UCSD-AML1 (cell line): ENCODE measurements at regions not wholly inside any gene's neighbourhood (a gene's known extent, or its start where the extent isn't known, plus 50 kb on each side); places are given as distances from the start of the nearest gene placed in this dataset.

Experiments used
- DNase-seq: peaks from one replicate; lab custom pipeline; 2025; ENCODE audit not compliant: unreplicated experiment; lab: John Stamatoyannopoulos, UW

DNA sequence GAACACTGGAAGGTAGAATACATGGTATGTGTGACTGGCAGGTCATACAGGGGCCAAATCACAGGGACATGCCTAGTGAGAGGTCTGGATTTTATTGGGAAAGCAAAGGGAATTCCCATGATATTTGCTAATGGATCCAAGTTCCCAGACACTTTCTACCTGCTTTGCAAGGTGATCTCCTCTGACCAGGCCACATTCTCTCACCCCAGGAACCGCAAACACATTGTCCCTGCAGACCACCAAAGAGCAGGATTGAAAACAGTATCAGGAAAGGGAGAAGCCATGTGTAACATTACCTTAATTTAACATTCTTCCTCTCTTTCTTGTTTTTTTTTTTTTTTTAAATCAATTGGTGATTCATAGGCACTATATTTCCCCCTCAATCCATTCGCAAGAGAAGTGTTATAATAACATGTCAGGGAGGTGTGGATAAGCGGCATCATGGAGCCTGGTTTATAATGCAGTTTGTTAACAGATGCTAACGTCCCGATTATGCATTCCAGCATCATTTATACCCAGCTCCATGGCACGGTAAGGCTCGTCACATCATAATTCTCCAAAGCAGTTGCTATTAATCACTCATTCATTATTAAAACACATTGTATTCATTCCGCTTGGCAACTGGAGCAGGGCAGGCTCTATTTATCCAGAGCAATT lies 155.1 kb upstream of the CCL2 start:
- DNase-seq, result no peak

DNA sequence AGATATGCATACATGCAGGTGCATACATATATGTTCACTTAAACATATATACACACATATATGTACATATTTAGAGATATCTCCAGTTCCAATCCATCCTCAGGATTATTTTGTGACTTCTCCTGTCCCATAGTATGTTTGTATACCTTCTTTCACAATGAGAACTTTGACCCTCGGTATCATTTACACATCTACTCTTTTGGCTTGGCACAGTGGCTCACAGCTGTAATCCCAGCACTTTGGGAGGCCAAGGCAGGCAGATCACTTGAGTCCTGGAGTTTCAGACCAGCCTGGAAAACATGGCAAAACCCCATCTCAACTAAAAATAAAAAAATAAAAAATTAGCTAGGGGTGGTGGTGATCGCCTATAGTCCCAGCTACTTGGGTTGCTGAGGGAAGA lies 148.1 kb upstream of the CCL2 start:
- no peak for DNase-seq

DNA sequence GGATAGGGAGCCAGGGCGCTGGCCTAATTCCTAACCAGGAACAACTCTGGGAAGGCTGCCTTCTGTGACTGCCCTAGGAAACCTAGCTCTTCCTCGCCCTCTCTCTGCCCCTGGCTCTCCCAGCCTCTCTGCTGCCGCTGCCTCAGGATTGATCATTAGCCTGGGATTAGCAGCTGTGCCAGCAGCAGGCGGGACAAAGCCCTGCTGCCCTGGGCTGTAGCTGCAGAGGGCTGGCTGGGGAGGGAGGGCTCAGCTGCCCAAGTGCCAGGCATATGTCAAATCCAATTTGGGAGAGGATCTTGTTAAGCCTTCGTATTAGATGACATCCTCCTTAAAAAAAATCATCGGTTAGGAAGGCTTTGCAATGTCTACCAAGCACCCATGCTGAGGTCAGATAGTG lies 144.8 kb upstream of the CCL2 start:
- DNase-seq, result no peak

DNA sequence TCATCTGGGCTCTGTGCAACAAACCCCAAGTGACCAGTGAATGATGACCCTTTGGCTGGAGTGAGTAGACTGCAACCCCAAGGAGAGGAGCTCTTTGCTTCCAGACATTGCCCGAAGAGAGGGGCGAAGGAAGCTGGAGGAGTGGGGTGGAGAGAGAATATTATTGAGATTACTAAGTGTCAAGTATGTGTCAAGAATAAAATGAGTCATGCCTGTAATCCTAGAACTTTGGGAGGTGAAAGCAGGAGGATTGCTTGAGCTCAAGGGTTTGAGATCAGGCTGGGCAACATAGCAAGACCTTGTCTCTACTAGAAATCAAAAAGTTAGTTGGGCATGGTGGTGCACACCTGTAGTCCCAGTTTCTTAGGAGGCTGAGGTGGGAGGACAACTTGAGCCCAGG lies 142.0 kb upstream of the CCL2 start:
- DNase-seq, result no peak

DNA sequence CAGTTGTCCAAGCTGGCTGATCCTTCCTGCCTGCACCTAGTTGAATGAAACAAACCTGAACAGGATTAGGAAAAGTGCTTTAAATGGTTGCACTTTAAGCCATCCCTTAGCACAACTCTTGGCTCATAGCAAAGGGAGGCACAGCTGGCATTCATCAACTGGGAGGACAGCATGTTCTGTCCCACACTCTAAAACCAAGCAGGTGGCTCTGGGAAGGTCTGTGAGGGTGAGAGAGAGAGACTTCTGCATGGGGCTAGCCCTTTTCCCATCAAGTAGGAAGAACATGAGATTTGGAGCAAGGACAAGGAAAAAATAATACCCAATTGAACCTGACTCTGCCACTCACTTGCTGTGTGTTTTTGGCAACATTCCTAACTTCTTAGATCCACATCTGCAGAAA lies 140.9 kb upstream of the CCL2 start:
- DNase-seq, result no peak

DNA sequence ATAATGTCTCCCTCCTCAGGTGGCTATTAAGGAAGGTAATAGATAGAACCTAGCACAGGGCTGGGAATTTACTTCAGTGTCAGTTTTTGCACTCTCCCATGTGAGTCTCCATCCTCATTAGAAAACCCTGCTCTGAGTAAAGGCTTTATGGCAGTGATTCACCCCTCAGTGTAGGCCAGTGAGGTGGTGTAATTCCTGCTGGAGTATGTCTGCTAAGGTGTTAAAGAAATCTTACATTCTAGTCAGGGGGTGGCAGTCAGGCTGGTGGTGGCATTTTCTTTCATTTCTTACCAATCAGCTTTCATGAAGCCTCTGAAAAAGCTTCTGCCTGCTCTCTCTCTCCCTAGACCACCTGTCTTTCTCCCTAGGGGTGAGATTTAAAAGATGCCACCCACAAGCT lies 138.8 kb upstream of the CCL2 start:
- no peak for DNase-seq

DNA sequence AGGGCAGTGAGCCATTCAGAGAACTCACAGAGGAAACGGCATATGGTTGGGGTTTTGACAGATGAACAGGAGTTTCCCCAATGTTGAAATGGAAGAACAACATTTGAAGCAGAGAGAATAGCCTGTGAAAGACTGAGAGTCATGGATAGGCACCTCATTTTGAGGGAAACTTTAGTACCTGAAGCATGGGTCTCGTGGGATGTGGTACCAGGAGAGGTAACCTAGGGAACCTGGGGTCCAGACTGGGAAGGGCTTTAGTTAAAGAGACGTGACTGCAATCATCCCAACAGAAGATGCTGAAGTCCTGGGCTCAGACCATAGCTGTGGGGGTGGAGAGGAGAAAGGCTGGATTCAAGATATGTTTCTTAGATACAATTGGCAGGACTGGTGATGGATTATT lies 137.8 kb upstream of the CCL2 start:
- no peak for DNase-seq

DNA sequence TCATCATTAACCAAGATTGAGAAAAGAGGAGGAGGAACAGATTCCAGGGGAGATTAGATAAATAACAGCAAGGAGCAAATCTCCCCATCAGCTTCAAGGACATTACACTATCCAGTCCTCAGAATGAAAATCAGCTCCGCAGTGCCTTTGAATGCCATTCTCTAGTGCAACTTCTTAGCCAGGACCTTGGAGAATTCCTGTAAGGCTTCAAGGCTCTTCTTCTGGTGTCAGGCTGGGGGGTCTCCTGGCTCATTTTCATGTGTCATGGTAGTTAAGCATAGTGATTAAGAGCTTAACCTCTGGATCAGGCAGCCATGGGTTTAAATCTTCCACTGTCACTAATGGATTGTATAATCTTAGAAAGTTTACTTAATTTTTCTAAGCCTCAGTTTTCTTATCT lies 137.3 kb upstream of the CCL2 start:
- no peak for DNase-seq

DNA sequence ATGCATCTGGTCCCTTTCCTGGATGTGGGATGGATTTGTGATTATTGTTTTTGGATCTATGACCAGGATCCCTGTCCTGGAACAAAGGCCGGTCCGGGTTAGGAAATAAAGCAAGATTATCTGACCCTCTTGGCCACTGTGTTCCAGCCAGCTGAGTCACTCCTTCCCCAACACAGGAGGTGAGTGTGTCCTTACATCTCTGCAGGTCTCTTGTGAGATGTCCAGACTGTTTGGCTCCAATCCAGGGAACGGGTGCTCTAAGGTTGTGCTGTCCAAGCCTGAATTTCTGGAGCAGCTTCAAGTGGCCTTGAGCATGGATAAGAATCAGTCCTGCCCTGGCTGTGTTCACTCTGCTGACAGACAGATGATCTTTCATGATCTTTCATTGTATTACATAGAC lies 136.5 kb upstream of the CCL2 start:
- no peak for DNase-seq

DNA sequence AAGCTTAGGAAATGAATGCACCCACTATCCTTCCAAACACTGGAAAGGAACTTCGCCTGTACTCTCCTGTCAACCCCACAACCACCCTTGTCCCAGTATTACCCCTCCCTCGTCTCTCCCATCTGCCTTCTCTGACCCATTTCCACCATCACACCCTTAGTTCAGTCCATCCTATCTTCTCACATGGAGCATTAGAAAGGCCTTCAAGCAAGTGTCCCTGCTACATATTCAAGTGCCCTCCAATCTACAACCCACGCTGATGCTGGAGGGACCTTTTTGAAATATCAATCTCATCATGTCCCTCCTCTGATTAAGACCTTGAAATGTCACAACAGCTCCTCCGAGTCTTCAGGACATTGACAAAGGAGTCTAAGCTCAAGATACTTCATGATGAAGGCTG lies 133.8 kb upstream of the CCL2 start:
- no peak for DNase-seq

DNA sequence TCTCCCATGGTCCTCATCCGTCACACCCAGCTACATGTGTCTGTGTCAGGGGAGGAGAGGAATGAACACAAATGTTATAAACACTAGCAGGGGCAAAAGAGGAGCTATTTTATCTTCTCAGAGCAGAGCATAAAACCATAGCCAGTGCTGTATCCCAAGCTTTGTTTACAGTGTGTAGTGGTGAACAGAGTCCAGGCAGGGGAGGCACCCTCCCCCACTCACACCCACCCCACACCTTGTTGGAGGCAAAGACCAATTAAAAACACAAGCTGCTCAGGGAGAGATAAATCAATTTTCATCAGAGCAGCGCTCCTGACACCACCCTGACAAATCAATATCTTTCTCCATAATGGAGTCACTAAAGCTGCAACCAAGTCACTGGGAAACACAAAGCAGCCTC lies 132.6 kb upstream of the CCL2 start:
- no peak for DNase-seq

DNA sequence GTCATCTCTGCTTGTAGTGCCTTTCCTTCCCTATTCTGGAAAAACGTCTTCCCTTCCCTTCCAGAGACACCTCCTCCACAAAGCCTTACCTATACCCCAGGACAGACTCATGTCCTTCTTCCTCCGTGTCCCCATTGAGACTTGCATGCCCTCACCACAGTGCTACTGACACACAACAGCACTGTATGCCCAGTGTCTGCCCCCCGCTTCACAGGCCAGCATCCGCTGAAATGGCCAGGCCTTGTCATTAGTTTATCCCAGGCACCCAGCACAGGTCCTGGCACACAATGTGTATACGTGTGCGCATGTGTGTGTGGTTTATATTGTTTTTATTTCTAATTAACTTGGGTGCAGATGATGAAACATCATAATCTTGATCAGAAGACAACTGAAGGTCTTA lies 130.1 kb upstream of the CCL2 start:
- DNase-seq, result no peak

DNA sequence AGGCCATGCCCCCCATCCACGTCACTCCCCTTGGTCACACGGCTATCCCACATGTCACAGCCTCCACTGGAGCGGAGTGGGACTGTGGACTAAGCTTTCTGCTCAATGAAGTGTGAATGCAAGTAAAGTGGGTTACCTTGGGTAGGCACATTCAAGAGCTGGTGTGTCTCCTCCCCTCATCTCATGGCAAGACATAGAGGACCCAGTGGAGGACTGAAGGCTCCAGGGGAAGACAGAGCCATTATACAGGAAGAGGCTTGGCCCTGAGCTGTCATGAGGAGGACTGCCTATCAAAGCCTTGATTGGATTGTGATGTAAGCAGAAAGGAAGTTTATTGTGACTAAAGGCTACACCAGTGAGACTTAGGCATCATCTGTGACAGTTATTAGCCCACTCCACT lies 129.2 kb upstream of the CCL2 start:
- DNase-seq, result no peak

DNA sequence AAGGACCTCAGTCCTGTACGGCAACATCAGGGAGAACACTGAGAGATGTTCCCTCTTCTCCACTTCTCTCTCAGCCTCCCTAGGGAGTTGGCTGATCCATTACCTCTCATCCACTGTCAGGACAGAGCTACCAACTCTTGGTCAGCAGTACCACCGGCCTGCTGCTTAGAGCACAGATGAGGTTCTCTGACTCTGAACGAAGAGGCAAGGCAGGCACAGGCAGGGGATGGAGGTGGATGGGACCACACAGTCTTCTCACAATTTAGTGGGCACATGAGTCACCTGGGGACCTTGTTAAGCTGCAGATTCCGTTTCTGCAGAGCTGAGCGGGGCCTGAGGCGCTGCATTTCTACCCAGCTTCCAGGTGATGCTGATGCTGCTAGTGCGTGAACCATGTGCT lies 128.6 kb upstream of the CCL2 start:
- no peak for DNase-seq

DNA sequence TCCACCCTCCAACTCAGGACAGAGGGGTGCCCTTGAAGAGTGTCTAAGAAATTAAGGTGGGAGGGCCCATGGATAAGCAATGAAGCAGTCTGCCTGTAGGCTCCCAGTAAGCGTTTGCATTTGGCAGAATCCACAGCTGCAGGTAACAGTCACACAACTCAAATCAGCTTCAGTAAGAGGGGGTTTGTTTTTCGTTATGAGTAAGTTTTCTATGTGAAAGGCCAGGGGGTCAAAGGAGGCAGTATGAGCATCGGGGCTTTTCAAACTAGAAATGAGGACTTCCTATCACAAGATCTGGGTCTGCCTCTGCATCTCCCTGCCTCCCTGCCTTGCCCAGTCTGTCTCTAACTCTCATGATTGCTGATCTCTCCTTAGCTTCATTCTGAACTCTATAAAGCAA lies 128.1 kb upstream of the CCL2 start:
- DNase-seq, result no peak

DNA sequence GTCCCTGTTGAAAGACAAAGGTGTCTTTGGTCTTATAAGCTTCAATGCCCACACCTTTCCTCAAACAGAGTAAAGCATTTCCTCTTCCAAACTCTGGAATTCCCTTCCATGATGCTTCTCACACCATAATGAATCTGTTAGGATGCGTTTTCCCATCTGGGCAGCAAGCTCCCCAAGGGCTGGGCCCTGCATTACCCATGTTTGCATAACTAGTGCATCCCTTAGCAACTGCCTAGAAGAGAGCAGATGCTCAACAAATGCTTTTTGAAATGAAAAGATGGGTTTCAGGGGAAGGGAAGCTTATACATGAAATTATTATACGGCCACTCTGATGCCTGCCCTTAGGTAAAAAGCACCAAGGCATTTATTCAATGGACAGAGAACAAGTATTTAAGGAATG lies 124.5 kb upstream of the CCL2 start:
- no peak for DNase-seq

DNA sequence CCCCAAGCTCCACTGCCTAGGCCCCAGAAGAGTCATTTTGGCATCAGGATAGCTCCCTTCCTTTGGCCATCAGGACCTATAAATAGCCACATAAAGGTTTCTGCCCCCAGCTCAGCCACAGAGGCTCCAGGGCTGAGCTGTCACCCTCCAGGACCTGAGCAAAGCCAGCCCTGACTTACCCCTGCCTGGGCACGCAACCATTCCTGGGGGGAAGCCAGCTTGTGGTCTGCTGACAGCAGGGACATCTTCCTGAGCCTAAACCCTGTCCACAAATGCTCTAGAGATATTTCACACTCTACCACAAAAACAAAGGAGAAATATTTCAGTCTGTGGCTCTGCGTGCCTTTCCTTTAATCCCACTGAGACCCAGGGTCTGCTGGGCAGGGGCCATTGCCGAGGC lies 123.7 kb upstream of the CCL2 start:
- DNase-seq, result no peak

DNA sequence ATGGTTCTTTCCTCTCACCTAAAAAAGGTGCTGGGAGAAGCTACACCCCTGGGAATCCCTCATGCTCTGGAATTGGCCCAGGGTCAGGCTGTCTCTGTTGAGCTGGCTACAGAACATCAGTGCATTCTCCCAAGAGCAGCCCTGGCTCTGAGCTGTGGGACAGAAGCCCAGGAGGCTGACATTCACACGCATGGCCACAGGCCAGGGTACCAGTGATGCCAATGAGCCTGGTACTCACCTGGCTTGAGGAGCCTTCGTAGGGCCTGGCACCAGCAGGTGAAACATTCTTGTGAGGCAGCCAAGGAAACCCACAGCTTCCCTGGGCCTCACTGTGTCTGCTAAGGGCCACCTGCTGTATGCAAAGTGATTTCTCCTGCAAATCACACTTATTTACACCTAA lies 121.7 kb upstream of the CCL2 start:
- no peak for DNase-seq

DNA sequence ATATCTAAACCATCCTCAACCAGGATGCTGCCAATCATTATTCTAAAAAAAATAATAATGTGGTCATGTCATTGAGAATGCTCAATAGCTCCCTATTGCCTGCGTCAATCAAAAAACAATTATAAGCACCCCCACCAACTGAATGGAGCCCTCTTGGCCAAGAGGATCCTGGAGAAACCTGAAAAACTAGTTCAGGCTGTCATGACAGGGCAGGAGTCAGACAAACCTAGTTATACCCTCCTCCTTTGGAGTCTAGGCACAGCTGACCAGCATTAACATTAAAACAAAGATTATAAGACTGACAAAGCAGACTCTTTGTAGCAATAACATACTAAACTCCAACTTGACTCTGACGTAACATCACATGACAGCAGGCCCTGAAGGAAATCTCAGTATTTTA lies 119.2 kb upstream of the CCL2 start:
- no peak for DNase-seq

DNA sequence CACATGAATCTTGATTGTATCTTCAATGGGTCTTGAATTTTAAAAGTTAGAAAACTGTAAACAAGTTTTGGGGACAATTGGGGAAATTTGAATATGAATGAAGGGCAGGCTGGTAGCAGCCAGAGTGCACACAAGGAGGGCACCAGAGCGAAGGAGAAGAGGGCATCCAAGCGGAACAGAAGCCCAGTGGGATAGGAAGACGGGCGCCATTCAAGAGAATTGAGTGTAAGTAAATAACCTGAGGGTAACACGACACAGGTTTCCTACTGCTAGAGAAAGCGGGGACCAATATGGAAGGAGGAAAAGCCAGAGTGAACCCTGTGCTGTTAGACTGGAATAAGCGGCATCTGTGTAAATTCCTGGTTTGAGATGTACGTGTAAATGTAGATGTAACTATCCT lies 115.1 kb upstream of the CCL2 start:
- DNase-seq, result no peak

DNA sequence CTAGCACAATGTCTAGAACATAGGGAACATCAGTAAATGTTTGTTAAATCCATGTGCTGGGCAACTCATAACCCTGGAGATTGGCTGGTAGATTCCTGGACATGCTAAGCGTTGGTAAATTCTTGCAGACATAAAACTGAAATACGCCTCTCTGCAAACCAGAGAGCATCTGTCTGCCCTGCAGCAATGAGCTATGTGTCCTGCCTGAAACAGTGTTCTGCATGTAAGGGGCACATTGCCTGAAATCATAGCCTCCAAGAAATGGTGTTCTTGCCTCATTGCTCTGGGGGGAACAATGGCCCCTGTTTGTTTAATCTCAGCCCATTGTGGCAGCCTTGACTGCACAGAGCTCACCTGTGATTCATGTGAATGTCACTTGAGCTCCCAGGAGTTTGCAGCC lies 113.5 kb upstream of the CCL2 start:
- no peak for DNase-seq

DNA sequence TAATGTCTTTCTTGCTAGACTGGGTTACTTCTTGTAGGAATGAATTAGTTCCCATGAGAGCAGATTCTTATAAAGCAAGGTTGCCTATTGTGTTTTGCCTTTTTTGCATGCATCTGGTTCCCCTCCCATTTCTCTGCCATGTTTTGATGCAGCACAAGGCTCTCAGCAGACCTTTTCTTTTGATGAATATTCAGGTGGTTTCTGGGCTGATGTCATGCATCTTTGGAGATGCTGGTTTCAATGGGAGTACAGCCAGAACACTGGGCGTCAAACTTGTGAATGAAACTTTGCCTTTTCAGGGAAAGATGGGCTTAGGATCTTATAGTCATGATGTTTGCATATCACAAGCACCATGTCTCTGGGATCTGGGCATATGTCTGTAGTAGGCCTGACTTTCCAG lies 111.7 kb upstream of the CCL2 start:
- DNase-seq, result no peak

DNA sequence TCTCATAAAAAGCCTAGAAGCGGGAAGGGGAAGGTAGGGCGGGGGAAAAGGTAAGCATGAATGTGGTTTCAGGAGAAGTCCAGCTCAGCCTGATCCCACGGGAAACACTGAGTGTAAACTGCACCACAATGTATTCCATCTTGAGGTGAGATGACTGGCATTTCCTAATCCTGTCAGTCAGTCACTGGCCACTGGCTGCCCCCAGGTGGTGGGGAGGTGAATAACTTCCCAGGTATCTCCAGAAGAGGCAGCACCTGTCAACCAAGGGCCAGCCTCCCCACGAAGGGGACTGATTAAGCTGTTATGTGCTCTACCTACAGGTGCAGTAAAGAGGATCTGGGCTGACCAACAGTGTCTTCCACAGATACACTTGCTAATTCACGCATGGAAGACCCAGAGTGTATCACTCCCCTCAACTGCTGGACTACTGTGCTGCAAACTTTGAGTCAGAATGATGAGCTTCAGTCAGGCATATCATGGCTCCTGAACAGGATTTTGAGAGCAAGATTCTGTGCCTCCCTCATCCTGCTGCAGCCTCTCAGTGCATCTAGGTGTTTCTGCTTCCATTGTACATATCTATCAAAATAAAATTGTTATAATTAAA lies 108.5 kb upstream of the CCL2 start:
- DNase-seq, result peak; percentile 20
